ENCODE measurements at regions not wholly inside any gene's neighbourhood (a gene's known extent, or its start where the extent isn't known, plus 50 kb on each side); places are given as distances from the start of the nearest gene placed in this dataset.

DNA sequence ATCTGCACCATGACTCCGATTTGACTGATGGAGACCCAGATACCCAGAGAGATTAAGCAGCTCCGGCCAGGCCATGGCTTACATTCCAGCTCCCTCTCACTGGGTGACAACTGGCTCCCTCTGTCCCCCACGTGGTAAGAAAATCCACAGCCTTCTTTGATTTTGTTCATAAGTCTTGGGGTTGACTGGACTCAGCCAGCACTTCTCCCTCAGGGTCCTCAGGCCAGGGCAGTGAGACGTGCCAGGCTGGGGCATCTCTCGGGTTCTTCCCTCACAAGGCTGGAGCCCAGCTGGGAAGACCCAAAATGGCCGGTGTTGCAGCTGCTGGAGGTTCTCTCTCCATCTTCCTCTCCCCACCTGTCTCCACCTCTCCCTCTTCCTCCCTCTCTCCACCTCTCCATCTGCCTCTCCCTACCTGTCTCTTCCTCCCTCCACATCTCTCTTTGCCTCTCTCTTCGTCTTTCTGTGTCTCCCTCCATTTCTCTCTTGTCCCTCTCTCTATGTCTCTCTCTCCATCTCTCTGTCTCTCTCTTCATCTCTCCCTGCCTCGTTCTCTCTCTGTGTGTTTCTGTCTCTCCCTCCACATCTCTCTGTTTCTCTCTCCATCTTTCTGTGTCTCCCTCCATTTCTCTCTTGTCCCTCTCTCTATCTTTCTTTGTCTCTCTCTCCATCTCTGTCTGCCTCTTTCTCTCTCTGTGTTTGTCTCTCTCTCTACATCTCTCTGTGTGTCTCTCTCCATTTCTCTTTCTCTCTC, 105.3 kb downstream of the FOXL1 start:
- no peak for DNase-seq

DNA sequence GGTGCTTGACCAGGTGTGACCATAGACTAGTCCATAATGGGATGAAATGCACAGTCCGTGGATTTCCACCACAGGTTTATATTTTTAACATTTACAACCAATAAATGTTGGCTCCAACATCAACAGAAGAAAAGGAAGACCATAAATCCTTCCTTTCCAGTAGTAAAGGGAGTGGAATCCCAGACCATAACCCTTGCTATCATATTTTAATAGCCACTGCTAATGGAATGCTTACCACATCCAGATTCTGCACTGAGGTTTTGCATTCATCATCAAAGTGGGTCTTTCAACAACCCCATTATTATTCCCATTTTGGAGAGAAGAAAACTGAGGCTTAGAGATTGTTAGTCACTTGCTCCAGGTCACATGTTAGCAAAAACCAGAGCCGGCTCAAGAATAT, 106.7 kb downstream of the FOXL1 start:
- no peak for DNase-seq

DNA sequence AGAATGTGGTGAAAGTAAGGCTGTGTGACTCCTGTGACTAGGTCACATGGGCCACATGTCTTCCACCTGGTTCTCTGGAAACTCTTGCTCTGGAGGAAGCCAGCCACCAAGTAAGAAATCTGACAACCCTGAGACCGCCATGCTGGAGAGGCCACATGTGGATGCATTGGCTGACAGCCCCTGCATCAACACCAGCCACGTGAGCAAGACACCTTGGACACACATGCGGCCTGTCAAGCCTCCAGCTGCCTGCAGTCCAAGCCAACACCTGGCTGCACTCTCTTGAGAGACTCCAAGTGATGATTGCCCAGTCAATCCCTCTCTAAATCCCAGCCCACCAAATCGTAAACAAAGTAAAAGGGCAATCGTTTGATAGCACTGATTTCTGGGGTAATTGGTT, 112.6 kb downstream of the FOXL1 start:
- DNase-seq = no peak

DNA sequence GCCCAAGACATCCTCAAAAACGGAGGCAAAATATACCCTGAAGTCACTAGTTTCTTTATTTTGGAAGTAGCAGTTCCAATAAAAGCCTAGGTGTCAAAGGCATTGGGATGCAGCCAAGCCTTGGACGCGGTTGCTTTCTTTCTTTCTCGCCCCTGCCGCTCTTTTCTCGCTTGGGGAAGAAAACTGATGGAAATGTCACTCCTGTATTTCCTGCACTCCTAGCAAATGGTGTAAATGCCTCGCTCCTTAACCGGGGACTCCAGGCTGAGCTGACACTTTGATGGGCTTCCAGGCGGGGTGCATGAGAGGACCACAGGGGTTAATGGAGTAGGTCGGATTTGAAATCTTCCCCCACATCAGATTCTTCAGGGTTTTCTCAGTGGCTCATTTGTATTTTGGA, 114.1 kb downstream of the FOXL1 start:
- DNase-seq = no peak

DNA sequence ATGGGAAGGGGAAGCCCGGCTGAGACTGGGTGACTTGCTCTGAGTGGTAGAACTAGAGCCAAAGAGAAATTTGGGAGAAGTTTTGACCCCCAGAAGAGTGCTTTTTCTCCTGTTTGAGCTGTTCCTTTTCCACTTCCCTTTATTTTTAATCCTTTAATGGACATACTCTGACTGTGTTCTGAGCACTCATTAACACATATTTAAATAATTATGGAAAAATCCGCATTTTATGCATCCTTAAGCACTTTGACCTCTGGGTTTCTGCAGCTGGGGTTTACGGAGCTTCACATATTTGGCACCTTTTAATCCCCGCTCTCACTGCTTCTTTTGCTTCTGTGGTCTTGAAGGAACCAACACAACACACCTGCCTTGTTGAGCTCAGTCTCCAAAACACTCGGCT, 114.7 kb downstream of the FOXL1 start:
- DNase-seq = no peak

DNA sequence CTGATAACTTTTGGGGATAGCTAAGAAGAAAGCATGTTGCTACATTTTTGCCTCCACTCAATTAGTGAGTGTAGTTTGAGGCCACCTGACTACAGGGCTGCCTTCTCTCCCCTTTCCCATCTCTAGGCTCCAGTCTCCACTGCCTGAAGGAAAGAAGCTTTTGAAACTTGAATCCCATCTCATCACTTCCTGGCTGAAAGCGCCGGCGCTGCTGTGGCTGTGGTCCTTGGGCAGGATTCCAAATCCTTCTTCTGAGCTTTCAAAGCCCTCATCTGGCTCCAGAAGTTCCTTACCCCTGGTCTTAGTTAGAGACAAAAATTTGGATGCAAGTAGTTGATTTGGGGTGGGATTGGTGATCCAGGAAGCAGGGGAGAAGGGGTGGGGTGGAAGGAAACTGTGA, 119.4 kb downstream of the FOXL1 start:
- DNase-seq = no peak

DNA sequence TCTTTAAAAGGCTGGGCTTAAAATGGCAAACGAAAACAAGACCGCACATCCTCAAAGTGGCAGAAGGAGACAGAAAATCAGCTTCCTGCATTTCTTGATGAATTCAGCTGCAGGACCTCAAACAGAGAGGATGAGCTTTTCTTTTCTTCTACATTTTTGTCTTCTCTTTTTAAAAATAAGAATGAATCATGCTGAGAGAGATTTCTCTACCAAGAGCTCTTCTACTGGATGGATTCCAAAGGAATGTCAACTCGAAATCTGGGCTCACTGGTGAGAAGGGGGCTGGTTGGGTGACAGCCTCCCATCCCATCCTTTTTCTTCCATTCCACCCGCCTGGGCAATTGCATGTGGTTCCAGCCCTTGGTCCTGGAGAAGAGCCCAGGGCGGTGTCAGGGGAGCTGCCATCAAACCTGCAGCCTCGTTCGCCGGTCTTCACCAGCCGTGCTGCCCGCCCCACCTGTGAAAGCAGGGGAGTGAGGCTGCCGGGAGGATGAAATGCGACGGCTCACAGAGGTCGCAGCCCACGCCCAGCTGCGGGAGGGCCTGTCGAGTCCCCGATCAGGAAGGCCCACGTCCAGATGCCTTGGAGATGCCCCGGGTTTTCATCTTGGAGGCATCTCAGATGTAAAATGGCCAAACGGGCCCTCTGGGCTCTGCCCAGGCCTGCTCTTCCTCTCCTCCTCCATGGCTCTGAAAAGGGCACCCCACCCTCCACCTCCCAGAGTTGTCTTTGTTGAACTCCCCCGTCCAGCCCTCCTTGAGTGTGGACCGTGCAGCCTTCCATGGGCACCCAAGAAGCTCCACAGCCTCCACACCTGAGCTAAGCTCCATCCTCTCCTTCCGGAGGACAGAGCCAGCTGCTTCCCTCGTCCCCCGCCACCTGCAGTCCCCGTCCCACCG, 121.9 kb downstream of the FOXL1 start:
- DNase-seq = no peak

DNA sequence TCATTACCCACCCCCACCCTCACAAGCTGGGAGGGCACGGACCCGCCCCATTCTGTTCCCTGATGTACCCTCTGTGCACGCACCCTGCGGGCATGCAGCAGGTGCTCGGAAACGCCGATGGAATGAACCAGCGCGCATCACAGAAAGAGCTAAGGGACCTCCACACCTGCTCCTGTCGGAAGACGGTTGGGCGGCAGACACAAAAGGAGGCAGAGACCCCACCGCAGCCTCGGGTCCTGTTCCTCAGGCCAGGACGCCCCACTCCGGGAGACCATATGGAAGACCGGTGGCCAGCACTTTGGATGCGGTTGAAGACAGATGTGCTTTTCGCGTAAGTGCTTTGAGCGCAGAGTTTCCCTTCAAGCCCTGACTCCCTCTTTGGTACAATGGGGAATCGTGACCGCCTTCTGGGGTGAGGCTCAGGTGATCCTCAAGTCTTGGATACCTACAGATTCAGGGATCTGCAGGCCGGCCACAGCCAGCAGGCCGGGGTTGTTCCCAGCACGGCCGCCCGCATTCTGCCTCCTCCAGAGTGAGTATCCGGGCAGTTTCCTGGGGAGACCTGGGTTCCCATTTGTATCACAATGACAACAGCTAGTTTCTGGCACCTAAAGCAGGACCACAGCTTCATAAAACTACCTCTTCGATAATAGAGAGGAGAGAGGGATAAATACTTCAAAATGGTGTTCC, 123.1 kb downstream of the FOXL1 start:
- DNase-seq = no peak

DNA sequence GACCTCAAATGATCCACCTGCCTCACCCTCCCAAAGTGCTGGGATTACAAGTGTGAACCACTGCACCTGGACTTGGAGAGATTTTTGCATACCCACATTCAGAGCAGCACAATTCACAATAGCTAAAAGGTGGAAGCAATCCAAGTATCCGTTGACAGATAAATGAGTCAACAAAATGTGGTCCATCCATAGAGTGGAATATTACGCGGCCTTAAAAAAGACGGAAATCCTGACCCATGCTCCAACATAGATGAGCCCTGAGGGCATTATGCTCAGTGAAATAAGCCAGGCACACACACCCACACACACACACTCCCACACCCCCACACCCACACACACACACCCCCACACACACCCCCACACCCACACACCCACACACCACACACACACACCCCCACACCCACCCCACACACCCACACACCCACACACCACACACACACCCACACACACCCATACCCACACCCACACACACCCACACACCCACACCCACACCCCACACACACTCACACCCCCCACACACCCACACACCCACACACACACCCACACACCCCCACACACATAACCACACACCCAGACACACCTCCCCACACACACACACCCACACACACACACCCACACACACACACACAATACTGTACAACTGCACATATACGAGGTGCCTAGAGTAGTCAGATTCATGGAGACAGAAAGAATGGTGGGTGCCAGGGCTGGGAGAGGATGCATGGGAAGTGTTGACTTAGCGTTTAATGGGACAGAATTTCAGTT, 124.7 kb downstream of the FOXL1 start:
- no peak for DNase-seq

DNA sequence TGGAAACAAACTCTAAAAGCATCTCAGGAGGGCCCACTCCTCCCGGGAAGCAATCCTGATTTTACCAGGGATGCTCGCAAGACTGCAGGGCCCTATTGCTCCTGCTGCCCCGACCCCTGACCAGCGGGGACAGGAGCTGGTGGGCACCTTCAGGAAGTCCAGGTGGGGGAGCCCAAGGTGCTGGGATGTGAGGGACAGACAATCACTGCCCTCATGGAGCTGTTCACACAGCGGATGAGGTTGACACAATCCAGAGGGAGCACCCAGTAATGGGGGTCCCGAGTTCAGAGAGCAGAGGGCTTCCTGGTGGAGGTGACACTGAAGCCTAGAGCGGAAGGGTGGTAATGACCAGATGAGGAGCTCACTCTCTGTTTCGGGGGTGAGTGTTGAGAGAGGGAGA, 126.2 kb downstream of the FOXL1 start:
- DNase-seq = no peak

DNA sequence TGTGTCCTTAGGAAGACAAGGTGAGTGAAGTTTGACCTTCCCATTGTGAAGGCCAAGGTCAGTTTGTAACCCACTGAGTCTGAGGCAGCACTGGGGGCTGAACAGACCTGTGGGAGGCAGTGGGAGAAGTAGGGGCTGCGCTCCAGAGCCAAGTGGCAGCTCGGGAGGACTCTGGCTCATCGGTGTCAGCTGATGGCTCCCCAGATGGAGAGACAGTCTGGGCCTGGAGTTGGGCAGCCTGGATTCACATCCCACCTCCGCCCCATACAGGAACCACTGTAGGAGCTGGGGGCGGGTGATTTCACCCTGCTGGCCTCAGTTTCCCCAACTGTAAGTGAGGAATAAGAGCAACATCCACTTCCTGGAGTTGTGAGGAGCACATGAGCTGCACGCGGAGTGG, 128.4 kb downstream of the FOXL1 start:
- no peak for DNase-seq

DNA sequence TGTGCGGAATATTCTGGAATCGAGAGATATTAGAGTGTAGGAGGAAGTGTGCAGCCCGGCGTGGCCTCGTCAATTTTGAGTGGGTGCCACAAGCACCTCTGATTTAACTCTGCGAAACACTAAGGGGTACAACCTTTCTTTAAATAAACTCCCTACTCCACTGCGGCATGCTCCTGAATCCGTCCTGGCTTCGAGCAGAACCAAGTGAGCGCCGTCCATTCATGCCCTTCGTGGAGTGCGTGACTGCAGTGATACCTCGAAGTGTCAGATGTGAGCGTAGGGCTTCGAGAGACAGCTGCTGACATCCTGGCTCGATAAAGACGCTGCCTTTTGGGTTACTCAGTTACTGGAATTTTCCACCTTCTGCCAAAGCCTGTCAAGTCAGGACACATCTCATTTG, 128.8 kb downstream of the FOXL1 start:
- no peak for DNase-seq

DNA sequence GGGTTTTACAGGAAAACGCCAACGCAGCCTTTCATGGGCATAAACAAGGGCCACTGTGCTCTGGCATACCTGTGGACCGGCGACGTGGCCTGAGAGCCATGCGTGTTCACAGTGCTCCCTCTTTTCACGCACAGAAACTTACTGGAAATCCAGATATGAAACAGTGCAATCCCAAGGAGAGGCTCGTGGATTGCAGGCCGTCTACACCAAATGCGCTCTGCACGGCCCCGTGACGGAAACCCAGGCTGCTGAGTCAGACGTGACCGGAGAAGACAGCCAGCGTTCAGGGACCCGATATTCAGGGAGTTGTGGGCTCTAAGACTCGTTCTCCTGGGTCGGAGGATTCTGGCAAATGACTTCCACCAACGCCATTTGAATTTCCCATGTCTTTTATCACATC, 129.2 kb downstream of the FOXL1 start:
- DNase-seq = no peak

DNA sequence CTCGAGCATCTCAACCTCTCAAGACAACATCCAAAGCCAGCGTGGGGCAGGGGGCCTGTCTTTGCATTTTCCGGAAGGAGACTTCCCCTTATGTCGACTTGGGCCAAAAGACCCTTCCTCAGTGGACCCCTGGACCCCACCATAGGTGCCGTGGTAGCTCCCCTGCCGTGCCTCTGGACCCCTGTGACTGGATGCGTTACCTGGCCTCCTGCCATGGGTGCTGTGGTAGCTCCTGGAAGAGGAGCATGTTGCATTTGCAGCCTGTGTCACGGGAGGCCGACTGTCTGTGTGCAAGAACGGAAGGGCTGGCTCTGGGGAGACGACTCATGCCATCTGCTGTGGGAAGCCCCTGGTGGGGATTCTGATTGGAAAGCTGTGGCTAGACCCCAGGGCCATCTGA, 130.1 kb downstream of the FOXL1 start:
- no peak for DNase-seq

DNA sequence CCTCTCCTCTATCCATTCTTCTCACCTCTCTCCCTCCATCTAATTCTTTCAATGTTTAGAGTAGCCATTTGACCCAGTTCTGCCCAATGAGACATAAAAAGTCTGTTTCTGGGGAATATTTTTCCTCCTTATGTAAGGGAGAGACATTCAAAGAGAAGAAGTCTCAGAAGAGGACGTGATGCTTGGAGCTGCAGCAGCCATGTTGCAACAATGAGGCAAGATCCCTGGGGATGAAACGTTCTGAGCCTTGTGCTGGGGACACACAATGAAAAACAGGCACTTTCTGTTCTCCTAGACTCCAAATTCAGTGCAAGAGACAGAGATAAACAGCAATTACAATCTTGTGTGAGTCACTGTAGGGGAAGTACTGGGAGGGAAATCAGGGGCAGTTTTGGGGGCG, 130.8 kb downstream of the FOXL1 start:
- DNase-seq = no peak

DNA sequence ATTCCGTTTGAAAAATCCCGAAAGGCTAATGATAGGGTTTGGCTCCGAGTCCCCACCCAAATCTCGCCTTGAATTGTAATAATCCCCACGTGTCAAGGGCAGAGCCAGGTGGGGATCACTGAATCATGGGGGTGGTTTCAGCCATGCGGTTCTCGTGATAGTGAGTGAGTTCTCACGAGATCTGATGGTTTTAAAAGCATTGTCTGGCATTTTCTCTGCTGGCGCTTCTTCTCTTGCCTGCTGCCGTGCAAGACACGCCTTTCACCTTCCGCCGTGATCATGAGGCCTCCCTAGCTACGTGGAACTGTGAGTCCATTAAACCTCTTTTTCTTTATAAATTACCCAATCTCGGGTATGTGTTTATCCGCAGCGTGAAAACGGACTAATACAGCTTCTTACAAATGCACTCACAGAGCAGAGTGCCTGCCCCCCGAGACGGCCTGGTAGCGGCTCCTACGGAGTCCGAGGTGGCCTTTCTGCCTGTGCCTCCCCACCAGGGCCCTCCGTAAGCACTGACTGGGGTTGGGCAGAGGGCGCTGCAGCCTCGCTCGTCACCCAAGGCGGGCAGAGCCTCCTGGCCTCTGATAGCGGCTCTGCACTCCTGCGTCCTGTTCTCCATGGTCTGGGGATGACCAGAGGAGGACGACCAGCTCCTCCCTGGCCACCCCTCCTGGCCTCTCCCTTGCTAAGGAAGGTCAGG, 131.7 kb downstream of the FOXL1 start:
- DNase-seq = no peak

DNA sequence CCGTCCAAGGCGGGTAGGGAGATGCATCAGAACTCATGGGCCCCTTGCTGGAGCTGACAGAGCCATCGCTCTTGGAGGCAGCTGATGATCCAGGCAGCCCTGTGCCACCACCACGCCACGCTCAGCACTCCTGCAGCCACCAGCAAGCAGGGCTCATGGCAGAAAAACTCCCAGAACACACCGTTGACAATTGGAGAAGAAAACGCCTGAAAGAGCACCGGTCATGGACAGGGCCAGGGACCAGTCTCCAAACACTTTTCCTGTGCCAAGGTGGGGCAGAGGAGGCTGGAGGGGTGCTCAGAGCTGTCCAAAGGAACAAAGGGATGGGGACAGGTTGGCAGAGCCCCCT, 132.2 kb downstream of the FOXL1 start:
- DNase-seq = no peak

DNA sequence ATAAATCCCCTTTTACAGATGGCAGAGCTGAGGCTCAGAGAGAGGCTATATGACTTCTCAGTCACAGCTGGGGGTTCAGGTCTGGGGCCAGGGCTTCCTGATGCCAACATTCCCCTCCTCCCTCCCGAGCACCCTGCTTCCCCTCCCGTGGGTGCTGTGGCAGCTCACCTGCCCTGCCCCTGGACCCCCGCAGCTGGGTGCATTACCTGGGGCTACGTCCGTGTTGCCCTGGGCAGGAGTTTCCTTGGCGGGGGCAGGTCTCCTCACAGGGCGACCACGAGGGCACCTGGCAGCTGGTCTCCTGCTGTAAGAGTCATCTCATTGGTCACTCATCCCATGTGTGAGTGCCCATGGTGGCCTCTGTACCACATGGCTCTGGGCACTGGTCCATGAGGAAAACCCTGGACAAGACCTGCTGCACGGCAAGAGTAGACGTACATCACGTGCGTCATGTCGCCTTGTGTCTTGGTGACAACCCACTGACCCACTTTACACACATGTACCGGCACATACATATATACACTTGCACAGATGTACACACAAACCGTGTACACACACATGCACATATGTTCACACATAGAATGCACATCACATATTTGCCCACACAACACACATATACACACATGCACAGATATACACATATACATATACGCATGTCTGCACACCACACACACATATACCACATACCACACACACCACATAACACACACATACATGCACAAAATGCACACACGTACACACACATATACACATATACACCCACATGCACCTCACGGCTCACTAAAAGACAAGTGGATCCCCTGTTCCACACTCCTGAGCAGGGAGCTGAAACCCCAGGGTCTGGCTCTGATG, 134.0 kb downstream of the FOXL1 start:
- no peak for DNase-seq

DNA sequence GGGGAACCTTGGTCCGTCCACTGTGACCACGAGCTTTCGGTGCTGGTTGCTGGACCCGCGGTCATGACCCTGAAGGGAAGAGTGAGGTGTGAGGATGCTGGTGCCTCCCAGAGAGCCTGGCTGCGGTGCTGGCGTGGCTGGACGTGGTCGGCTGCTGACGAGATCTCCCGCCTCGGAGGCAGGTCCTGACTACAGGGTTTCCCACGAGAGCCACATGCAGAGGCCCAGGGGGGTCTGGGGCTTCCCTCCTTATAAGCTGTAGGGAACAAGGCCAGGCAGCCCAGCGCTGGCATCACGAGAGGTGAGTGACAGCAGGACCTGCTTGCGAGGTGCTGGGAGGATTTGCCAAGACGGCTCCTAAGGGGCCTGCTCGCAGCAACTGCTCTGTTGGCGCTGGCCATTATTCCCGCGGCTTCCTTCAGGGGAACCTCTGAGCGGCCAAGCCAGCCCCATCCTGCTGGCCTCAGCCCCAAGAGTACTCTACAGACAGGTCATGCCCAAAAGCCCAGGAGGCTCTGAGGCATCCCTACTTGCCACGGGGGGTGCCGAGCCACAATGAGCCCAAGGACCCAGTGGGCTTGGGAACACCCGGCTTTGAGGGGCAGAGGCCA, 134.8 kb downstream of the FOXL1 start:
- DNase-seq = no peak

DNA sequence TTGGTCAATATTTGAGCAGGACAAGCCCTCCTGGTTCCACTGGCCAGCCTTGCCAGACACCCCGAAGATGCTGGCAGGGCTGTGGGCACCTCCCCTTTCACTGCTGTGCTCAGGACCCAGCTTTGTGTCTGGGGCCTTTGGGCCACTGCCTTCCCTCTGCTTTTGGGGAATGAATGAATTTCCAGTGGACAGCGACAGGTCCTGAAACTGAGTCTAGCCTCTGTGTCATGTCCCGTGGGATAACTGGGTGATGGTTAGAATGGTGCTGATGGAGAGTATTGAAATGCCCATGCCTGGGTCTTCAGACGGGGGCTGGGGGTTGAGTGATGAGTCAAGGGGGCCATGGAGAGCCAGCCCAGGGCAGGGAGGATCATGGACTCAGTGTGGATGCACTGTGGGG, 135.8 kb downstream of the FOXL1 start:
- DNase-seq = no peak

DNA sequence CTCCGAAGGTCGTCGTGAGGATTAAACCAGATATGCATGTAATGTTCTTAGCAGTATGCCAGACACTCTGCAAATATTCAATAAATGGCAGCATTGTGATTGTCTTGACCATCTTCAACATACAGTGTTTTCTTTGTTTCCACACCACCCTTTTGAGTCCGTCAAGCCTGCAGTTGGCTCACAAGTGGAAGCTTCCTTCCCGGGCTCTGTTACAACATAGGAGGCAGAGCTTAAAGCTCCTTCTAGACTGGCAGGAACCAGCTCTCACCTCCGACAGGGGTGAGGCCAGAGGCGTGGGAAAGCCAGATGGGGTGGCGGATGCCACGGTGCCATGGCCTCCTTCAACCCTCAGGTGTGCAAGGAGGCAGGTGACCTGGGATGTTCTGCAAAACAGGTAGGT, 138.3 kb downstream of the FOXL1 start:
- DNase-seq = no peak

Measured in COR-L47 (cell line).